Natural killer cell (primary cell): ENCODE measurements at regions not wholly inside any gene's neighbourhood (a gene's known extent, or its start where the extent isn't known, plus 50 kb on each side); places are given as distances from the start of the nearest gene placed in this dataset.

Source experiments
- ATAC-seq, 3 donors: fragments of 150-1000 bp in 2 of 3; fragments of 200-7000 bp in 1 of 3; cut with Tn5 transposase; 1 replicate in 1 of 3; 2 replicates in 2 of 3; pipeline ENCODE4 v1.10.0; 2021; ENCODE audit warnings: mild to moderate bottlenecking in 2 of 3, moderate library complexity in 2 of 3
- DNase-seq, 2 donors: peaks; one replicate each; pipeline versions ENCODE4 v3.0.0 to v3.0.0-alpha.2; 2013 to 2021; ENCODE audit warnings: mixed read lengths in 1 of 2
- H3K27ac ChIP-seq: one replicate; pipeline ENCODE4 v1.5.1; 2013; ENCODE audit warnings: mild to moderate bottlenecking, low read length
- H3K27me3 ChIP-seq: one replicate; pipeline ENCODE4 v1.6.1; 2013; ENCODE audit warnings: low read length; ENCODE audit not compliant: control insufficient read depth, insufficient read depth
- H3K36me3 ChIP-seq: one replicate; pipeline ENCODE4 v1.6.1; 2013; ENCODE audit warnings: low read length; ENCODE audit not compliant: control insufficient read depth, insufficient read depth
- H3K4me1 ChIP-seq: one replicate; pipeline ENCODE4 v1.6.1; 2013; ENCODE audit warnings: low read length; ENCODE audit not compliant: control insufficient read depth, insufficient read depth
- H3K4me3 ChIP-seq: one replicate; pipeline ENCODE4 v1.5.1; 2013; ENCODE audit warnings: low read length
- H3K9me3 ChIP-seq: one replicate; pipeline ENCODE4 v1.6.1; 2013; ENCODE audit warnings: low read length; ENCODE audit not compliant: control insufficient read depth, insufficient read depth
- H3K27ac Mint-ChIP-seq, 2 donors: one replicate each; pipeline ENCODE4 v1.8.0; 2022; ENCODE audit warnings: mild to moderate bottlenecking in 2 of 2, mixed read lengths in 2 of 2, moderate library complexity in 1 of 2
- H3K27me3 Mint-ChIP-seq, 2 donors: one replicate each; pipeline ENCODE4 v1.8.0; 2022; ENCODE audit warnings: low read depth in 2 of 2, mixed read lengths in 2 of 2
- H3K36me3 Mint-ChIP-seq: one replicate; pipeline ENCODE4 v1.8.0; 2022; ENCODE audit warnings: mixed read lengths
- H3K4me1 Mint-ChIP-seq, 2 donors: one replicate each; pipeline ENCODE4 v1.8.0; 2022; ENCODE audit warnings: mixed read lengths in 2 of 2
- H3K4me3 Mint-ChIP-seq: one replicate; pipeline ENCODE4 v1.8.0; 2022; ENCODE audit warnings: mild to moderate bottlenecking, moderate library complexity, mixed read lengths
- H3K9me3 Mint-ChIP-seq, 2 donors: one replicate each; pipeline ENCODE4 v1.8.0; 2022; ENCODE audit warnings: mixed read lengths in 2 of 2
- CTCF ChIP-seq: fragments of 200-600 bp; IDR thresholded peaks from one replicate; pipeline ENCODE4 v1.8.0; 2022; ENCODE audit warnings: antibody characterized with exemption
- WGBS: methylation state at CpG from one replicate; pipeline ENCODE4 v1.1.7; 2013; ENCODE audit warnings: missing lambda C conversion rate; ENCODE audit not compliant: insufficient coverage; 5-methylcytosine and 5-hydroxymethylcytosine counted together
- intact Hi-C: fragments of 100-400 bp; cut with micrococcal nuclease; formaldehyde crosslinking; loops from one replicate; pipeline ENCODE4 v1.14.2; 2022

DNA sequence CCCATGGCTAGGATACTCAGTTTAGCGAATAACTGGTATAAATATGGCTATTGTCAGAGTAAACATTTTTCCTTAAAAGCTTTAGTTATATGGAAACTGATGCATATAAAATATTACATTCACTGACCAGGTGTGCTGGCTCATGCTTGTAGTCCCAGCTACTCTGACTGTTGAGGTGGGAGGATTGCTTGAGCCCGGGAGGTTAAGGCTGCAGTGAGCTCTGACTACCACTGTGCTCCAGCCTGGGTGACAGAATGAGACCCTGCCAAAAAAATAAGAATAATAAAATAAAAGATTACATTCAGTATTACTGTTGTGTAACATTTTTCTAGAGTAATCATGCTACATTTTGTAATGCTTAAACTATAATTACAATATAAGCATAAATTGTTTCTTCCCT, 350.4 kb upstream of the FSIP2 start:
- DNase-seq (no peak), ATAC-seq (no peak)
- no peaks in the 10 kb centered on the region for H3K27me3 Mint-ChIP-seq
- intact Hi-C loops = no loop called here
- H3K4me3 Mint-ChIP-seq = no peak overlapping the region
- Histone ChIP-seq H3K36me3 (no peaks in the 10 kb centered on the region), H3K4me1 (no peaks in the 10 kb centered on the region), H3K27me3 (no peaks in the 10 kb centered on the region), H3K4me3 (no peak overlapping the region), H3K9me3 (no peaks in the 10 kb centered on the region), H3K27ac (no peak overlapping the region)
- H3K36me3 Mint-ChIP-seq = no peaks in the 10 kb centered on the region
- H3K4me1 Mint-ChIP-seq = no peaks in the 10 kb centered on the region
- TF ChIP-seq CTCF = no peak
- no peak overlapping the region for H3K27ac Mint-ChIP-seq
- peaks cover 18 to 20% of the 10 kb centered on the region in 2 donors for H3K9me3 Mint-ChIP-seq
- WGBS = no CpG with 5 or more reads among the region's 2 CpGs

GRCh38 chr2:185391543-185391942, 347.1 kb upstream of the FSIP2 start:
- no peaks in the 10 kb centered on the region for H3K36me3 Mint-ChIP-seq
- H3K9me3 Mint-ChIP-seq = peaks cover 8 to 17% of the 10 kb centered on the region in 2 donors
- ATAC-seq = no peak
- Histone ChIP-seq H3K36me3 (no peaks in the 10 kb centered on the region), H3K4me3 (no peak overlapping the region), H3K27me3 (no peaks in the 10 kb centered on the region), H3K4me1 (no peaks in the 10 kb centered on the region), H3K9me3 (peaks cover 3% of the 10 kb centered on the region), H3K27ac (no peak overlapping the region)
- intact Hi-C loops = no loop called here
- H3K27me3 Mint-ChIP-seq = no peaks in the 10 kb centered on the region
- no peaks in the 10 kb centered on the region for H3K4me1 Mint-ChIP-seq
- DNase-seq = no peak
- no peak overlapping the region for H3K27ac Mint-ChIP-seq
- no peak for TF ChIP-seq CTCF
- no peak overlapping the region for H3K4me3 Mint-ChIP-seq

- Histone ChIP-seq H3K4me1 (no peaks in the 10 kb centered on the region), H3K9me3 (peaks cover 8% of the 10 kb centered on the region), H3K36me3 (no peaks in the 10 kb centered on the region), H3K4me3 (no peak overlapping the region), H3K27me3 (no peaks in the 10 kb centered on the region), H3K27ac (no peak overlapping the region)
- no peaks in the 10 kb centered on the region for H3K36me3 Mint-ChIP-seq
- H3K4me1 Mint-ChIP-seq = no peaks in the 10 kb centered on the region
- WGBS = 89% methylated on average over 5 of the region's 5 CpGs
- peaks cover 11 to 17% of the 10 kb centered on the region in 2 donors for H3K9me3 Mint-ChIP-seq
- intact Hi-C loops = no loop called here
- DNase-seq (no peak), ATAC-seq (no peak)
- no peak overlapping the region for H3K4me3 Mint-ChIP-seq
- TF ChIP-seq CTCF = no peak
- no peaks in the 10 kb centered on the region for H3K27me3 Mint-ChIP-seq
- H3K27ac Mint-ChIP-seq = no peak overlapping the region
Measured at GRCh38 chr2:185393091-185393490, 345.5 kb upstream of the FSIP2 start.

GRCh38 chr2:185402474-185402873, 336.1 kb upstream of the FSIP2 start:
- TF ChIP-seq CTCF = no peak
- no peaks in the 10 kb centered on the region for H3K27me3 ChIP-seq
- no peaks in the 10 kb centered on the region for H3K36me3 Mint-ChIP-seq

More at GRCh38 chr2:185402474-185402873, 336.1 kb upstream of the FSIP2 start:
- Mint-ChIP-seq H3K4me1 (no peaks in the 10 kb centered on the region), H3K9me3 (peaks cover 9% of the 10 kb centered on the region in 2 donors), H3K27ac (no peak overlapping the region), H3K4me3 (no peak overlapping the region), H3K27me3 (no peaks in the 10 kb centered on the region)
- H3K4me1 ChIP-seq = no peaks in the 10 kb centered on the region
- intact Hi-C loops = no loop called here
- peaks cover 2% of the 10 kb centered on the region for H3K9me3 ChIP-seq
- H3K4me3 ChIP-seq = no peak overlapping the region
- ATAC-seq (no peak), DNase-seq (no peak)
- no CpG with 5 or more reads among the region's 1 CpG for WGBS
- H3K36me3 ChIP-seq = no peaks in the 10 kb centered on the region
- no peak overlapping the region for H3K27ac ChIP-seq
